ENCODE measurements at regions not wholly inside any gene's neighbourhood (a gene's known extent, or its start where the extent isn't known, plus 50 kb on each side); places are given as distances from the start of the nearest gene placed in this dataset.

- TF ChIP-seq CTCF (IDR thresholded peaks at IDR 0.05 in 2 of 3, conservative IDR thresholded peaks at IDR 0.05 in 1 of 3; ENCODE audit: borderline replicate concordance in 1 of 3, insufficient read depth in 1 of 3, low read depth in 2 of 3, low read length in 2 of 3) (no peak), SIN3A (IDR thresholded peaks at IDR 0.05; ENCODE audit: low read depth) (no peak), REST (IDR thresholded peaks at IDR 0.05; ENCODE audit: low read depth) (no peak), EZH2 (IDR thresholded peaks at IDR 0.05) (no peak), POLR2AphosphoS5 (IDR thresholded peaks at IDR 0.05; ENCODE audit: low read depth, low read length) (no peak), POLR2A (IDR thresholded peaks at IDR 0.05; ENCODE audit: borderline replicate concordance, extremely low read depth, insufficient read depth, insufficient read length) (no peak), SRF (IDR thresholded peaks at IDR 0.05; ENCODE audit: low read depth) (no peak), EZH2phosphoT487 (IDR thresholded peaks at IDR 0.05; ENCODE audit: borderline replicate concordance) (no peak), MAX (IDR thresholded peaks at IDR 0.05) (no peak), CBX3 (IDR thresholded peaks at IDR 0.05; ENCODE audit: low read depth) (no peak)
Observed at GRCh38 chr12:68422956-68423574, 90.9 kb upstream of the MDM1 start.
